HCT116 (cell line): ENCODE measurements at regions not wholly inside any gene's neighbourhood (a gene's known extent, or its start where the extent isn't known, plus 50 kb on each side); places are given as distances from the start of the nearest gene placed in this dataset.
"Not testable (repeated sequence)": the region's sequence is repeated elsewhere in the genome, so short reads cannot be mapped to it uniquely, and the experiment has no call there.

ENCODE experiments used
- ATAC-seq: fragments of 200-7000 bp; cut with Tn5 transposase; 2 replicates; pipeline ENCODE4 v1.9.1; 2020; ENCODE audit warnings: mild to moderate bottlenecking, moderate library complexity
- BruUV-seq: library from RNA; stranded (reverse); fragments of 400-500 nt; replicated peaks from 2 replicates; lab custom pipeline; 2021; lab: Mats Ljungman, UMichigan
- CTCF ChIA-PET: fragments of 300-600 bp; sonication (Branson Sonifier 250); formaldehyde crosslinking; loops from one replicate; lab custom pipeline; 2021; ENCODE audit warnings: antibody characterized with exemption; lab: Charles Lee
- POLR2A ChIA-PET: fragments of 300-600, 350-600 bp; sonication (Branson Sonifier 250); formaldehyde crosslinking; loops from one replicate; lab custom pipeline; 2021; ENCODE audit warnings: antibody characterized with exemption; lab: Charles Lee
- RAD21 ChIA-PET, 2 experiments: fragments of 300-600 bp; sonication (Branson Sonifier 250); formaldehyde crosslinking; loops; one replicate each; lab custom pipeline; 2023; ENCODE audit warnings: low total read pairs in 2 of 2; ENCODE audit not compliant: uncharacterized antibody in 2 of 2, unreplicated experiment in 2 of 2, low non-redundant PET in 1 of 2; lab: Charles Lee
- DNase-seq: peaks from one replicate; pipeline ENCODE4 v3.0.0-alpha.2; 2010; ENCODE audit warnings: low read depth, low spot score
- H2AFZ ChIP-seq: fragments of 200-600 bp; shearing (Covaris generic), sonication (generic); 2 replicates; pipeline ENCODE4 v1.6.1; 2017; ENCODE audit warnings: low read depth, mixed run types, mixed read lengths, antibody characterized with exemption, low read length; ENCODE audit not compliant: poor library complexity, severe bottlenecking
- H3K27ac ChIP-seq: 2 replicates; pipeline ENCODE4 v1.5.1; 2012; ENCODE audit warnings: low read depth, low read length
- H3K27me3 ChIP-seq: fragments of 200-600 bp; sonication (generic); 2 replicates; pipeline ENCODE4 v1.6.1; 2016; ENCODE audit warnings: mixed run types, low read length, mixed read lengths; ENCODE audit not compliant: insufficient read depth
- H3K36me3 ChIP-seq, 2 experiments: fragments of 200-500 bp in 1 of 2; fragments of 200-600 bp in 1 of 2; sonication (Bioruptor generic) in 1 of 2; sonication (generic) in 1 of 2; 2 replicates each; pipeline versions ENCODE4 v1.5.1 to v1.6.1; 2014 to 2016; ENCODE audit warnings: low read length in 2 of 2, inconsistent platforms in 1 of 2, mixed read lengths in 1 of 2, mixed run types in 1 of 2; ENCODE audit not compliant: insufficient read depth in 2 of 2, control insufficient read depth in 1 of 2
- H3K4me1 ChIP-seq, 2 experiments: fragments of 200-600 bp in 1 of 2; sonication (generic) in 1 of 2; 2 replicates each; pipeline versions ENCODE4 v1.5.1 to v1.6.1; 2012 to 2017; ENCODE audit warnings: low read length in 2 of 2, inconsistent platforms in 1 of 2, mild to moderate bottlenecking in 1 of 2, mixed read lengths in 1 of 2, mixed run types in 1 of 2, moderate library complexity in 1 of 2; ENCODE audit not compliant: insufficient read depth in 2 of 2, control insufficient read depth in 1 of 2
- H3K4me2 ChIP-seq: fragments of 200-600 bp; sonication (generic); 2 replicates; pipeline ENCODE4 v1.6.1; 2017; ENCODE audit warnings: mixed run types, low read length, mixed read lengths
- H3K4me3 ChIP-seq, 2 experiments: fragments of 200-600 bp in 1 of 2; sonication (generic) in 1 of 2; replicated peaks in 1 of 2; 2 replicates each; pipeline ENCODE4 v1.5.1; 2011 to 2016; ENCODE audit warnings: low read length in 2 of 2, control low read depth in 1 of 2, low read depth in 1 of 2, mild to moderate bottlenecking in 1 of 2, mixed read lengths in 1 of 2, mixed run types in 1 of 2
- H3K79me2 ChIP-seq: fragments of 200-600 bp; sonication (generic); 2 replicates; pipeline ENCODE4 v1.6.1; 2017; ENCODE audit warnings: mild to moderate bottlenecking, mixed run types, low read length, moderate library complexity, mixed read lengths; ENCODE audit not compliant: insufficient read depth
- H3K9ac ChIP-seq: fragments of 200-600 bp; sonication (generic); 2 replicates; pipeline ENCODE4 v1.6.1; 2016; ENCODE audit warnings: low read length, mixed read lengths
- H3K9me2 ChIP-seq: fragments of 200-600 bp; sonication (generic), shearing (Covaris generic); 2 replicates; pipeline ENCODE4 v1.6.1; 2017; ENCODE audit warnings: mixed run types, mild to moderate bottlenecking, moderate library complexity; ENCODE audit not compliant: insufficient read depth
- H3K9me3 ChIP-seq, 2 experiments: fragments of 200-500 bp in 1 of 2; fragments of 200-600 bp in 1 of 2; sonication (Bioruptor generic) in 1 of 2; sonication (generic) in 1 of 2; 2 replicates each; pipeline ENCODE4 v1.6.1; 2014 to 2017; ENCODE audit warnings: low read length in 2 of 2, mixed read lengths in 2 of 2, inconsistent platforms in 1 of 2, low read depth in 1 of 2, mild to moderate bottlenecking in 1 of 2, mixed run types in 1 of 2, moderate library complexity in 1 of 2; ENCODE audit not compliant: control insufficient read depth in 1 of 2, insufficient read depth in 1 of 2
- H4K20me1 ChIP-seq: fragments of 200-600 bp; sonication (generic), shearing (Covaris generic); 2 replicates; pipeline ENCODE4 v1.6.1; 2017; ENCODE audit warnings: mixed run types, mild to moderate bottlenecking, moderate library complexity; ENCODE audit not compliant: insufficient read depth
- intact Hi-C: fragments of 100-400 bp; cut with micrococcal nuclease; formaldehyde crosslinking; loops from 2 replicates; pipeline ENCODE4 v1.10.0; 2022

DNA sequence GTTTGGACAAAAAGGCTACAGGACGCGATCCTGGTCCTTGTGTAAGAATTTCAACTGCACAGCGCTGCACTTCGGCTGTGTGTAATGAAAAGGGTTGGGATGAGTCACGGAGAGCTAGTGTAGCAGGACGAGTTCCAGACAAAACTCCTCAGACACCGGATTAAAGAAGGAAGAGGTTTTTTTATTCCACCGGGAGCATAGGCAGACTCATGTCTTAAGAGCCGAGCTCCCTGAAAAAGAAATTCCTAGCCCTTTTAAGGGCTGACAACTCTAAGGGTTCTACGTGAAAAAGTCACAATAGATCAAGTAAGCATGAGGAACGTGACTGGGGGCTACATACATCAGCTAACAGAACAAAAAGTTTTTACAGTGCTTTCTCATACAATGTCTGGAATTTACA lies 54.8 kb upstream of the FAM90A1 start:
- ATAC-seq, H3K9me3 ChIP-seq, H3K4me1 ChIP-seq, H3K9ac ChIP-seq, H4K20me1 ChIP-seq, CTCF ChIA-PET, BruUV-seq, H3K27me3 ChIP-seq, H3K4me2 ChIP-seq, H2AFZ ChIP-seq, intact Hi-C loops, POLR2A ChIA-PET, H3K79me2 ChIP-seq, DNase-seq, H3K36me3 ChIP-seq, H3K27ac ChIP-seq, H3K4me3 ChIP-seq, RAD21 ChIA-PET, H3K9me2 ChIP-seq: not testable (repeated sequence)

DNA sequence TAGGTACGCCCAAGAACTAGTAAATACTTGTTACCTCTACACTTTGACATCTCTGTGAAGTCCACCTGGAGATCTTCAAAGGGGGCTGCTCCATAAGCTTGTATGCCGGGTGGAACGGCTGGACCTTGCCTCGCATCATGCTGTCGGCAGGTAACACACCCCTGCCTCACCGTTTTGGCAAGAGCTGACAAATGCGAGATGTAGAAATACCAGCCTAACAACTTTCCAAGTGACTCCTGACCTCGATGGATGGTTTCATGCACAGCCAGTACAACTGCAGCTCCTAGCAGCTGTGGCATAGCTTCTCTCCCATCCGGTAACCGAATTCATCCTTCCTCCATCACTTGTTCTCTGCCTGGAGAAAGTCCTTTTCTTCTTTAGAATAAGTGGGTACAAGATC lies 58.3 kb upstream of the FAM90A1 start:
- H3K27ac ChIP-seq, H3K36me3 ChIP-seq, H3K27me3 ChIP-seq, ATAC-seq, BruUV-seq, H4K20me1 ChIP-seq, H3K9me2 ChIP-seq, RAD21 ChIA-PET, H3K9ac ChIP-seq, intact Hi-C loops, H3K4me2 ChIP-seq, POLR2A ChIA-PET, H3K4me3 ChIP-seq, DNase-seq, H3K9me3 ChIP-seq, CTCF ChIA-PET, H2AFZ ChIP-seq, H3K4me1 ChIP-seq, H3K79me2 ChIP-seq: not testable (repeated sequence)

DNA sequence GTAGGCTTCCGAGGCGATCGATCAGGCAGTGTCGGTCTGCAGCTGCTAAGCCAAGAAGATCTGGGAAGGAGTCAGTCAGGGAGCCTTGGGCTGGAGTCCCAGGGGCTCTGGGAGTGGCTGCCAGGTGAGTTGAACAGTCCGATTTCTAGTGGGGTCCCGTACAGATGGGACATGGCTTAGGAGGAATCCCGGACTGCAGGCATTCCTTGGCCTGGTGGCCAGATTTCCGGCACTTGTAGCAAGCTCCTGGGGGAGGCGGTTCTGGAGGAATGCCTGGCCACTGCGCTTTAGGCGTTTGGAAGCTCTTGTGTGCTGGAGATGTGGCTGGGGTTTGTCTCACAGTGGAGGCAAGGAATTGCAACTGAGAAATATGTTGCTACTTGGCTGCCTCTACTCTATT lies 64.3 kb upstream of the FAM90A1 start:
- BruUV-seq, H3K4me1 ChIP-seq, H3K27me3 ChIP-seq, CTCF ChIA-PET, intact Hi-C loops, H2AFZ ChIP-seq, H3K4me3 ChIP-seq, H3K36me3 ChIP-seq, POLR2A ChIA-PET, H3K9me2 ChIP-seq, H3K27ac ChIP-seq, H4K20me1 ChIP-seq, H3K4me2 ChIP-seq, ATAC-seq, DNase-seq, RAD21 ChIA-PET, H3K79me2 ChIP-seq, H3K9me3 ChIP-seq, H3K9ac ChIP-seq: not testable (repeated sequence)

DNA sequence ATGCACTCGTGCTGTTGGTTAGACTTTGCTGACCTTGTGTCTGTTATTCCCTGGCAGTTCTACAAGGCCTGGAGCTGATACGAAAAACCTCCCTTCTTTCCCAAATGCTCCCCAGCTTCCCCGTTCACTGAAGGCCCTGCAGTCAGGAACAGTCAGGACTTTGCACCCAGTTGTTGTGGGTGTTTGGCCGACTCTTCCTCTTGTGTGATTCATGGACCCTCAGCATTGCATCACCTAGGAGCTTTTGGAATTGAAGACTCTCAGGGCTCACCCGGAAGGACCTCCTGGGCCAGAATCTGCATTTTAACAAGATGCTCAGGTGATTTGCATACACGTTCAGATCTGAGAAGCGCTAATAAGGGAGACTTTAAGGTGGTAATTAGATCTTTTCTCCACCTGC lies 67.2 kb upstream of the FAM90A1 start:
- H3K4me1 ChIP-seq, ATAC-seq, H2AFZ ChIP-seq, POLR2A ChIA-PET, H3K79me2 ChIP-seq, H3K27me3 ChIP-seq, intact Hi-C loops, H3K9ac ChIP-seq, H3K4me2 ChIP-seq, DNase-seq, H3K9me3 ChIP-seq, RAD21 ChIA-PET, H3K9me2 ChIP-seq, H3K4me3 ChIP-seq, H3K36me3 ChIP-seq, BruUV-seq, CTCF ChIA-PET, H3K27ac ChIP-seq, H4K20me1 ChIP-seq: not testable (repeated sequence)

DNA sequence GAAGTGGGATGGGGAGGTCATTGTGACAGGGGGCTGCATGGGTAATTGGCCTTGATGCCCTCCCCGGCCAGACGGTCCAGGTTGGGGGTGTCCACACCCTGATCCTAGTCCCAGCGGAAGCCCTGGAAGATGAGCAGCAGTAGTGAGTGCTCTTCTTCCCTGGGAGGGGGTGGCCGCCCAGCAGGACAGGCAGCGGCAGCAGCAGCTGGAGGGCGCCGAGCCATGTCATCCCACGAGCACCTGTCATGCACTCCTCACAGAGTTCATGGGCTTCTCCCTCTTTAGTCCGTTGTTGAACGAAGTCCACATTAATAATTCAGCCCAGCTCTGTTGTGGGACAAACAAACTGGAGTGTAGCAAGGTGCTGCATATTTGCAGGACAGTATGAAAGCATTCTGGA lies 81.2 kb upstream of the FAM90A1 start:
- H2AFZ ChIP-seq, H3K27ac ChIP-seq, RAD21 ChIA-PET, intact Hi-C loops, H3K9me2 ChIP-seq, H3K9ac ChIP-seq, H3K4me3 ChIP-seq, BruUV-seq, H3K36me3 ChIP-seq, H3K4me1 ChIP-seq, H3K4me2 ChIP-seq, DNase-seq, H3K9me3 ChIP-seq, POLR2A ChIA-PET, H3K27me3 ChIP-seq, ATAC-seq, CTCF ChIA-PET, H3K79me2 ChIP-seq, H4K20me1 ChIP-seq: not testable (repeated sequence)
